PFSK-1 (cell line): ENCODE measurements at regions not wholly inside any gene's neighbourhood (a gene's known extent, or its start where the extent isn't known, plus 50 kb on each side); places are given as distances from the start of the nearest gene placed in this dataset.

Experiments
- POLR2AphosphoS5 ChIP-seq: IDR thresholded peaks from 2 replicates; pipeline ENCODE4 v1.6.1; 2012; ENCODE audit warnings: low read depth, mild to moderate bottlenecking, control low read depth, low read length, moderate library complexity
- REST ChIP-seq, 2 experiments: IDR thresholded peaks; 2 replicates each; pipeline versions ENCODE4 v1.6.1 to v1.8.0; 2011 to 2012; ENCODE audit warnings: low read depth in 2 of 2, low read length in 2 of 2, control low read depth in 1 of 2, inconsistent platforms in 1 of 2, mild to moderate bottlenecking in 1 of 2, moderate library complexity in 1 of 2; ENCODE audit not compliant: insufficient read depth in 1 of 2
- SIN3A ChIP-seq: IDR thresholded peaks from 2 replicates; pipeline ENCODE4 v1.6.1; 2012; ENCODE audit warnings: mild to moderate bottlenecking, low read length, moderate library complexity, borderline replicate concordance; ENCODE audit not compliant: insufficient read depth
- TAF1 ChIP-seq: IDR thresholded peaks from 2 replicates; pipeline ENCODE4 v1.6.1; 2012; ENCODE audit warnings: low read length, control low read depth, borderline replicate concordance; ENCODE audit not compliant: insufficient read depth

GRCh38 chr2:145851730-145852129 lies 1331.8 kb upstream of the ZEB2 start:
- TF ChIP-seq POLR2AphosphoS5 = no peak
- no peak for TF ChIP-seq TAF1
- TF ChIP-seq SIN3A = no peak
- TF ChIP-seq REST (IDR thresholded peaks at IDR 0.05; ENCODE audit: insufficient read depth in 1 of 2, low read depth in 2 of 2, low read length in 2 of 2) = no peak
